GM21390 (cell line): ENCODE measurements at regions not wholly inside any gene's neighbourhood (a gene's known extent, or its start where the extent isn't known, plus 50 kb on each side); places are given as distances from the start of the nearest gene placed in this dataset.
"Not testable (repeated sequence)": the region's sequence is repeated elsewhere in the genome, so short reads cannot be mapped to it uniquely, and the experiment has no call there.

Experiments
- ATAC-seq: cut with Tn5 transposase; IDR thresholded peaks from one replicate; pipeline ENCODE4 v1.9.1; 2021; ENCODE audit not compliant: unreplicated experiment

DNA sequence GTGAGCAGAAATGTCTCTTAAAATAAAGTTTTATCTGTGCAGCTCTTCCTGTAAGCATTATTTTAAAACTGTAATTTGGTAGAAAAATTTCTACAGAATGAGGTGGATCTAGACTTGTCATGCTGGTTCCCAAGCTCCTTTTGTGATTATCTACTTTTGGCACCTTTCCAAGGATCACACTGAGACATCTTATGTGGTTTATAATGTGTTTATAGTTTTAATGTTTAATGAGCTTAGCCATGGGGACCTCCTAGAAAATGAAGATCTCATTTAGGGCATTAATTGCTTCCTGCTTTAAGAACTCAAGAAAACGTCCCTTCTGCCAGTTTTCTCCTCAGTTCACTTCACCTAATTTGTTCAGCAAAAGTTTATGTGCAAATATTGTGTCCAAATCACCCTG, 468.4 kb downstream of the SUCLG1 start:
- ATAC-seq = no peak

DNA sequence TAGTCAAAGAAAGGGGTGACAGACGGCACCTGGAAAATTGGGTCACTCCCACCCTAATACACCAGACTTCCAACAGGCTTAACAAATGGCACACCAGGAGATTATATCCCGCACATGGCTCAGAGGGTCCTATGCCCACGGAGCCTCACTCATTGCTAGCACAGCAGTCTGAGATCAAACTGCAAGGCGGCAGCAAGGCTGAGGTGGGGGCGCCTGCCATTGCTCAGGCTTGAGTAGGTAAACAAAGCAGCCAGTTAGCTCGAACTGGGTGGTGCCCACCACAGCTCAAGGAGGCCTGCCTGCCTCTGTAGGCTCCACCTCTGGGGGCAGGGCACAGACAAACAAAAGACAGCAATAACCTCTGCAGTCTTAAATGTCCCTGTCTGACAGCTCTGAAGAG, 482.5 kb downstream of the SUCLG1 start:
- ATAC-seq = not testable (repeated sequence)

DNA sequence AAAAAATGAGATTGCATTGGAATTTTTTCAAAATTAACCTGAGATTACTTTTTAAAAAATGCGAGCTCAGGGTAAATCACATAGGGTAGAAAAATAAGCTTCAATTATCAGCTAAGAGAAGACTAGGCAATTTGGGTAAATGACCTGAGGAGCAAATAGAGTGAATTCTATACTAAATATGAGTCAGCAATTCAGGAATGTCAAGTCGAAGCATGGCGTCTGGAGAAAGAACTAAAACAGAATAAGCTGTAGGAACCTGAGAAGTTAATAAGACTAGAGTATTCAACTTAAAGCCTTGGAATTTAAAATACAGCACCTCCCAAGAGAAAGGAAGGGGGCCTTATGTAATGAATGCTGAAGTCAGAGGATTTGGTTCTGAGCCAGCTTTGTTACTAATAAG, 487.0 kb downstream of the SUCLG1 start:
- no peak for ATAC-seq

DNA sequence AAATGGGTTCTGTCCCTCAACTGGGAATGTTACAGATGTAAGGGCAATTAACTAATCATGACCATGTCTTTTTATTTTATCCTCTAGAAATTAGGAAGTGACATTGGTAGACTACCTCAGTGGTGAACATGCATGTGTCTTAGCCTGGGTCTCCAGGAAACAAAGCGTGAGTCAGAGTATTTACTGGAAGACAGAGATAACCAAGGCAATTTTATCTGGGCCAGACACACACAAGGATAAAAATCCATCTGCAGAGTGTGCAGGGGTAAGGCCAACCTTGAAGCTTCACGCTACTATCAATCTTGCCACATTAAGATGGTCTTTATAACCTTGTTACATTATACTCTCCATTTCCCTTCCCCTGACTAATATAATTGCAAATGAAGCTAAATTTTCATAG, 487.5 kb downstream of the SUCLG1 start:
- no peak for ATAC-seq

DNA sequence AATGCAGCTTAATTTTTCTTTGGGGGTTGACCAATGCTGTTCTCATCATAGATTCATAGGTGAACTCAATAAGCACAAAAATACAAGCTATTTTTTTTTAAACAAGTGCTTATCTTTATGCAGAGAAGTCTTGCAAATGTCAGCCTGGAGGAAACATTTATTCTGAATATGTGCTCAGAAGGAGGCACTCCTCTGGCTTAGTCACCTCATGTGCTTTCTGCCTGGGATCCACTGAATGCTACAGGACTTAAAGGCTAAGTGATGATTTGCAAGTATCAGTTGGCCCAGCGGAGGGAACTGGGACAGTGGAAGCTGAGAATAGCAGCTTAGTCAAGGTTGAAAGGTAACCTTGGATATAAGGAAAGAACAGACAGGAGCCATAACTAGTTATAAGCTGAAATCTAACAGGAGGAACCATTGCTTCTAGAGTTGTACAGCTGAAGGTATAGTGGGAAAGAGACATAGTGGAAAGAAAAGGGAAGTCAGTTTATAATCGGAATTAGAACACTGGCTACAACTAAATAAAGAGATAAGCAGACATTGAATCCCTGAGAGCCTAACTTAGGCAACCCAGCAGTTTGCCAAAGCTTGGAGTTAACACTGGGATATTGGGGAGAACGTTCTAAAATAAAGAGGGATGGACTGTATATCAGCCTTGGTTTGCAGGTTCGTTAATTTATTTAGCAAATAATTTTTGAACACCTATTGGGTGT, 488.7 kb downstream of the SUCLG1 start:
- ATAC-seq = no peak

DNA sequence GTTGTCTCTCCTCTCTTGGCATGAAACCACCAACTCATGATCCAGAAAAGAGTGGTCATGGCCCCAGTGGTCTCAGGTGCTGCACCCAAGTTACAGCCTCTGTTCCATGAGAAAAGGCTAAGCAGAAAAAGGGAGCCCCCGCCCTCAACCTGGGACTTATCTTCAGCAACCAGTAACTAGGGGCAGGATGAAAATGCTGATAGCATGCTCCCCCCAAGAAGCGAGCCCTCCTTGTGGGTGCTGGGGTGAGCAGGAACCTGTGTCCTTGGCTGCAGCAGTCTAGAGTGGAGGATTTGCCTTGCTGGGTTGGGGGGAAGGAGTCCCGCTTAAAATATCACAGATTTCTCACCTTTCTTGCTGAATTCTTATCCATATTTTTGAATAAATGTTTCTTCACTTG, 490.0 kb downstream of the SUCLG1 start:
- no peak for ATAC-seq

DNA sequence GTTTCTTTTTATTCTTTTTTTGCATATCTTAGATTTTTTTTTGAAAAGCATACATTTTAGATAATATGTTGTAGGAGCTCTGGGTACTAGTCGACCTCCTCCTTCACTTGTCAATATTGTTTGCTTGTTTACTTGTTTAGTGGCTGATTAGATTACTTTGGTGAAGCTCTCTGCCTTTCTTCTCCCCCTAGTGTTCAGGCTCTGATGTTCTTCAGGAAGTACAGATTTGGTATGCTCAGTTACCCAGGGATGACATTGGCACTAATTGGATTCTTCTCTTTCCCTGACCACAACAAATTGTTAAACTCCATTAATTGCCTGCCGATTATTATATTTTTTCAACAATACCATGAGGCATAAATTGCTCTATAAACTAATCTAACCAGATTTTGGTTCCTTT, 491.2 kb downstream of the SUCLG1 start:
- no peak for ATAC-seq

DNA sequence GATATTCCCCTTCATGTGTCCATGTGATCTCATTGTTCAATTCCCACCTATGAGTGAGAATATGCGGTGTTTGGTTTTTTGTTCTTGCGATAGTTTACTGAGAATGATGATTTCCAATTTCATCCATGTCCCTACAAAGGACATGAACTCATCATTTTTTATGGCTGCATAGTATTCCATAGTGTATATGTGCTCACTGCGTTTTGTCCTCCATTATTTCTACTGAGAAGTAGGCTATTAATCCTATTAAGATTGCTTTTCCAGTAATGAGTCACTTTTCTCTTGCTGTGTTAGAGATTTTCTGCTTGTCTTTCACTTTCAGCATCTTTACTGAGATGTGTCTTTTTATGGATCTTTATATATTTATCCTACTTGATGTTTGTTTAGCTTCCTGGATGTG, 492.1 kb downstream of the SUCLG1 start:
- not testable (repeated sequence) for ATAC-seq

DNA sequence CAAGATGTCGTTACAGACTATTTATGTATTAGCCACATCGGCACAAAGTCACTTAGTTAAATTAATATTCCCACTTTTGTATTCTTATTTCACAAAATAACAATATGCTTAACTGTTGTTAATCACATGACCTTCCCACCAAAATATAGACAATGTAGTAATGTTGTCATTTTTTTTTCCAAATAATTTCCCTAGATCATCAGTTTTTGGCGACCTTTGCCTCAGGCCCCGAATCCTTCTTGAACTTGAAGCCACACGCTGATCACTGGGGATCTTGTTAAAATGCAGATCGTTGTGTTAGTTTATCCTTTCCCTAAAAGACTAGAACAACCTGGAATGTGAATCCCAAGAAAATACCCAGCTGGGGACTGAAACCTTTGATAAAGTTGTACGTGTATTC, 497.6 kb downstream of the SUCLG1 start:
- no peak for ATAC-seq

DNA sequence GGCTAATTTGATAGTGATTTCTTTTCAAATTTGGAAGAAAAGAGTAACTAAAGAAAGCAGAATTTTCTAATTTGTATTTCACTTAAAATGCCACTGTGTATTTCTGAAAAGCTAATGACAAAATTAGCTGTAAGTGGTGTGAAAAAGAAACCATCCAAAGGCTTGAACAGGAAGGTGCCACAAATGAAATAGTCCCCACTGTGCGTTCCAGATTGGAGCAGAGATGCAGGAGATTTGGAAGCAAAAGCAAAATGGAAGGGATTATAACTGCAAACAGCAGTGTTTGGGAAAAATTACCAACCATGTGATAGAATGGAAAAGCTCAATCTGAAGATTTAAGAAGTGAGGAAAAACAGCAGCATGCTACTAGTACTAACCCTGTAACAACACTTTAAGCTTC, 498.7 kb downstream of the SUCLG1 start:
- ATAC-seq = no peak

DNA sequence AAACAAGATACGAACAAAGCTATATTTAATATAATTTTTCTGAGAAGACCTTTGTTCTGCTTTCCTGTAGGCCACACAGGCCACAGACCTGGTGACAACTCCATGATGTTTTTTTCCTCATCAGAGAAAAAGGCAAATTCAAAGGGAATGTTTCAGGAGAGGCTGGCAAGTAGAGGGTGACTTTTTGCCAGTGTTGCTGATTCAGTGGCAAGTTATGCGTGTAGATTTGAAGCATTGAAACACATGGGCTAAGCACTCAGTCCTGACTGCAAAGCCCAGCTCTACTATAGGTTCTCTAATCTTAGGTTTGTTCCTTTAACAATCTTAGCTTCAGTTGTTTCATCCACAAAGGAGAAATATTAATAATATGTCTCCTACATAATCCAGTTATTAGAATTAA, 499.8 kb downstream of the SUCLG1 start:
- ATAC-seq = no peak

DNA sequence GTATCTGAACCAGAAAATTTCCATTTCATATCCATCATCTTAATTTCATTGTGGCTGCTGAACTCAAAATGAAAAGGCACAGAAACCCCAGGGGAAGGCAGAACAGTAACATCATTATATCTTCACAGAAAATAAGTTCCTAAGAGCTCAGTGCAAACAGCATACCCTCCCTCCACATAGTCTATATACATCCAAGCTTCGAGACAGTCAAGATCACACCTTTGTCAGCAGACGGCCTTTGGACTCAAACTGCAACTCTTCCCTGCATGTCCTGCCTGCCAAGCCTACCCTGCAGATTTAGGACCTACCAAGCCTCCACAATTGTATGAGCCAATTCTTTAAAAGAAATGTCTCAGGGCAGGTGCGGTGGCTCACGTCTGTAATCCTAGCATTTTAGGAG, 502.1 kb downstream of the SUCLG1 start:
- no peak for ATAC-seq

DNA sequence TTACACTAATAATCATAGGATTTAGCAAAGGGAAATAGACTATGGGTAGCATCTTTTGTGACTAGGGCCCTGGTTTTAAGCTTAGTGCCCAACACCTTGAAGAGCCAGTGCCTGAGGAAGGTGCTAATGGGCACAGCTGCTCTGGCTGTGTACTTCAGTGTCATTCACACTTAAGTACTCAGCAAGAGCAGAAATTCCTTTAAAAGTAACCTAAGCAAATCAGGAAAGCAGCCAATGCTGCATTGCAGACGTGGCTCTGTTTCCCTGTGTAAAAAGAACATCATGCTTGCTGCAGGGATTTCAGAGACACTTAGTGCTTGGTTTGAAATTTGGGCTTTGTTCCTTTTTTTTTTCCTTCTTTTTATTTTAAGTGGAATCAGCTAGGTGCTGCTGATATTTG, 505.4 kb downstream of the SUCLG1 start:
- no peak for ATAC-seq

DNA sequence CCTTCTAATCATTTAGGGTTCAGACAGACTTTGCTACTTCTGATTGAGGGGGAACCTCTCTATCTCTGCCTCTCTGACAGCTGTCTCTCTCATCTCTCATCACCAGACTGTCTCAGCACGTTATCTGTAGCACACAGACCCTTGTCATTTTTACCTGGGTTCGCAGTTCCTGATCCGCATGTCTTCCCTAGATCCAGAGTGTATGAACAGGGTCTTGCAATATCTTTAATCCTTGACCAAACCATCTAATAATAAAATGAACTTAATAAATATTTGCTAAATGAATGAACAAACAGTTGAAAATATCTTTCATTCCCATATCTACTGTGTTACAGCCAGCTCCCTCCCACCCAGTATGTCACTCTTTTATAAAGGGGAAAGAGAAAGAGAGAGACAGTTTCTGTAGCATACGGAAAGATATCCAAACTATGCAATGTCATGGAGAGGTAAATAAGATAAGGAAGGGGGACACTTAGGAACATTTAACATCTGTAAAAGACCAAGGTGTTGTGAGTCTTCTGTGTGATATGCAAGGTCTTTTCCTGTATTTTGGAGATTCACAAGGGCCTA, 507.6 kb downstream of the SUCLG1 start:
- ATAC-seq = no peak

DNA sequence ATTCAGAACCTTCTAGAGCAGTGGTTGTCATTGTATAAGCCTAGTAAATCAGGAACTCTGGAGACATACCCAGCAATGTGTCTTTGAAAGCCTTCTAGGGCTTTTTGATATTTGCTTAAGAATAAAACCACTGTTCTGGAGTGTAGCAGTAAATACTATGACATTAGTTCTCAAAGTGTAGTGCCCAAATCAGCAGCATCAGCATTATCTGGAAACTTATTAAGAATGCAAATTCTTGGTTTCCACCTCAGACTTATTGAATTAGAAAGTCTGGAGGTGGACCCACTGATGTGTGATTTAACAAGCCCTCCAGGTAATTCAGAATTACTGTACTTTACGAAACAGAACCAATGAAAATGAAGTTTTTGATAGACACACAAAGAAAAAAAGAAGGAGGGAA, 509.7 kb downstream of the SUCLG1 start:
- no peak for ATAC-seq

DNA sequence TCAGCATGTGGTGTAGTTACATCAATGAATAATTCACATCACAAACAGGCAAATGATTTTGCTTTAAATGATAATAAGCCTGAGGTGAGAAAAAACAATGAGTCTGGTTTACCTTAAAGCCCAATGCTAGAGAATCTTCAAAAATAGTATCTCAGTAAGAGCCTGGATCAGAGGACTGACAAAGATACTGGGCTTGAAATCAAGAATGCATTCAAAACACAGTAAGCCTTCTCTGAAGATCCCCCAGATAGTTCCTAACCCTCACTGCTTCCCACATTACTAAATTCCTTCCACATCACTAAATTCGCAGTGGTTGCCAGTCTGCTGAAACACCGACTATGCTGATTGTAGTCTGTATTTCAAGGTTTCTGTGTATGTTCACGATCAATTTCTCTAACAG, 514.9 kb downstream of the SUCLG1 start:
- no peak for ATAC-seq

DNA sequence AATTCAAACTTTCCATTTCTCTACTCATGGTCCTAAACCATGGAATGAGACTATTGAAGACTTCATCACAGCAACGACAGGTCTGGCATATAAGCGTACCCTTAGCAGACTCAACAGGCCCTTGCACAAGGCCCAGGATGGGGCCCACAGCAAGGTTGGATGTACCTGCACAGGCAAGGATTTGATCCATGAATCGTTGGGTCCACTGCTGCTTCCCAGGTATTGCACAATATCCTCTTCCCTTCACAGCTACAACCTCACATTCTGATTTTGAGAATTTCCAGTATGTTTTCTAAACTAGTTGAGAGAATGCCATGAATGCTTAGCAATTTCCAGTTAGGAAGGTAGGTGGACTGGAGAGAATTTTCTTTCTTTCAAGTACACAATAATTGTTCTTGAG, 515.8 kb downstream of the SUCLG1 start:
- no peak for ATAC-seq

DNA sequence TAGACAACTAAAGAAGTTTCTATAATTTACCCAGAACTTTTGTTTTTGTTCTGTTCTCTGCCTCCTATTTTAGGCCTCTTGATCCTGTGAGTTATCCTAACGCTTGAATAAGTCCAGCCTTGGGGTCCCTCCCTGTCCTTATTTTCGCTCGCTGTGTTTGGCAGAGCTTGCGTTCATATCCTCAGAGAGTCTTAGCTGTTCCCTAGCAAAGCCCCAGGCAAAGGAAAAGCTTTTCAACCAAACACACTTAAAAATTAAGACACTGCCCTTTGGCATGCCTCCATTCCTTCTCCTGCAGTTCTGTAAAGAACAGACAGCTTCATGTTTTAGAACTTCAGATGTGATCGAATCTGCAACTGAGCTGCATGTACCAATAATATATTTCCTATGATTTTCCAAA, 517.2 kb downstream of the SUCLG1 start:
- no peak for ATAC-seq

DNA sequence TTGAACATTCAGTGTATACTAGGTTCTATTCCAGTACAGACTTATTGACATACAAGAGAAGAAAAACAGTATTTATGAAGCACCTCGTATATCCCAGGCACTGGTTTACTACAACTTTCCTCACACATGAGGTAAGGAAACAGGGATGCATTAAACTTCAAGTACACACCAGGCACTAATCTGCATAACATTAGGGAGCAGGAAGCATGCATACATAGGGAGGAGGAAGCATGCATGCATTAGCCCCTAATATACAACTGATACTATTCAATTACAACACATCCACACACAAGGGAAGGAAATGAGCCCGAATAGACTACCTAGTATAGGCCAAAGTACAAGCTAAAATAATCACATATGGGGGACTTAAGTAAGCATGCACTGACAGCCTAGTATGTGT, 525.3 kb downstream of the SUCLG1 start:
- ATAC-seq = no peak

DNA sequence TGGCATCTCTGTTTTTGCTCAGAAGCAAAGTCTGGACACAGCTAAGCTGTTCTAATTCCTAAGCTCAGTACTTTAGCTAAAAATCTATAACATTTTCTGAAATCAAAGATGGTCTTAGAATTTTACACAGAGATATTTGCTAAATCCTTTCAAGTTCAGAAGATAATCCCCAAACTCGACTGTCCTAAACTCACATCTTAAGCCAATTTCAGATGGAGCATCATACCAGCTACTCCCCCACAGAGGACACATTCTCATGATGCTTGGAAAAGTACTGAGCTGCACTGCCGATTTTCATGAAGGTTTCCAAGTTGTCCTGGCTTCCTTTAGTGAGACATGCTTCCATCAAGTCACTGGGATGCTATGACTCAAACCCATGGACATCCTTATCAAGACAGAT, 535.5 kb downstream of the SUCLG1 start:
- no peak for ATAC-seq

DNA sequence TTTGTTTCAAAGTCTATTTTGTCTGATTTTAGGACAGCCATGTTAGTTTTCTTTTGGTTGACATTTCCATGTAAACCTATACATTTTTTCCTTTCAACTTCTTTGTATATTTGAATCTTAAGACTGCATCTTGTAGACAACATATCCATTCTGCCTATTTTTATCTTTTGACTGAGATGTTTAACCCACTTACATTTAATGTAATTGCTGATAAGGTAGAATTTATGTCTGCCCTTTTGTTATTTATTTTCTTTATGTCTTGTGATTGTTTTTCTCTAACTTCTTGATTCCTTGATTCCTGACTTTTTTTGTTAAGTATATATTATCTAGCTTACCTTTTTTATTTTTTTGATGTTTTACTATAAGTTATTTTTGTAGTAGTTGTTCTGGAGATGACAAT, 542.5 kb downstream of the SUCLG1 start:
- no peak for ATAC-seq

DNA sequence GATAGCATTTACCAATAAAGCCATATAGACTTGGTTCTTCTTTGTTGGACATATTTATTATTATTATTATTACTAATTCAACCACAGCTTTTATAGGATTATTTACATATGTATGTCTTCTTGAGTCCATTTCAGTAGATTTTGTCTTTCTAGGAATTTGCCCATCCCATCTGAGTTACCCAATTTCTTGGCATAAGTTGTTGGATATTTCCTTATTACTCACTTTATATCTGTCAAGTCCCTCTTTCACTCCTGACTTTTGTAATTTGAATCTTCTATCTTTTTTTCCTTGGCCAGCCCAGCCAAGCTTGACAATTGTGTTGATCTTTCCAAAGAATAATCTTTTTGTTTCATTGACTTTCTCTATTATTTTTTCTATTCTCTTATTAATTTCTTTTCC, 543.7 kb downstream of the SUCLG1 start:
- no peak for ATAC-seq

DNA sequence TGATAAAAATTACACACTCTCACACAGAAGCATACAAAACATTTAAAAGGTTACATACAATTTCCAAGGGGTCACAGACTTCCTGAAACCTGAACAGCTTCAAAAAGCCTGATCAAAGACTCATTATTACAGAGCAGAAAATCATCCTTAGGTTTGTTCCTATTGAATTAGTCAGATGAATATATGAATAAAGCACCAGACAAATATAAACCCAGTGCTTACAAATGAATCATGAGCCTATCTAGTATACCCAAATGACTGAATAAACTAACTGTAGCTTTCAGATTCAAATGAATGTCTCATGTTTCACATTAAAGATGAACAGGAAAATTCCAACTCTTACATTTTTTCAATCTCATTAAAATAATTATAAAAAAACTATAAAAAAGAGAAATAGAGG, 550.3 kb downstream of the SUCLG1 start:
- ATAC-seq = no peak
